ENCODE measurements at regions not wholly inside any gene's neighbourhood (a gene's known extent, or its start where the extent isn't known, plus 50 kb on each side); places are given as distances from the start of the nearest gene placed in this dataset.
A peak's percentile ranks its signal among the peaks of the same experiment; 100 is the strongest.

GRCh38 chr12:67427336-67427735 is 158.2 kb downstream of the CAND1 start:
- H3K4me3 ChIP-seq = no peak overlapping the region
- intact Hi-C loops (cut with DNase I) = no loop called here
- H3K27ac ChIP-seq = no peak overlapping the region
- H3K27me3 ChIP-seq = no peaks in the 10 kb centered on the region
- H3K4me1 ChIP-seq = peaks cover 3% of the 10 kb centered on the region
- no peaks in the 10 kb centered on the region for H3K36me3 ChIP-seq
- DNase-seq (no peak), ATAC-seq (no peak)
- H3K9me3 ChIP-seq = no peaks in the 10 kb centered on the region
- TF ChIP-seq CTCF (IDR thresholded peaks at IDR 0.05) = no peak

- no peak overlapping the region for H3K27ac ChIP-seq
- no peaks in the 10 kb centered on the region for H3K27me3 ChIP-seq
- peaks cover 4% of the 10 kb centered on the region for H3K4me1 ChIP-seq
- no peak for TF ChIP-seq CTCF (IDR thresholded peaks at IDR 0.05)
- no peak overlapping the region for H3K4me3 ChIP-seq
- H3K36me3 ChIP-seq = no peaks in the 10 kb centered on the region
- no peaks in the 10 kb centered on the region for H3K9me3 ChIP-seq
- intact Hi-C loops (cut with DNase I) = no loop called here
- DNase-seq (no peak), ATAC-seq (no peak)
Measured at GRCh38 chr12:67428431-67428830, 159.3 kb downstream of the CAND1 start.

GRCh38 chr12:67430708-67431335 is 161.7 kb downstream of the CAND1 start:
- peak; percentile 50 for ATAC-seq
- Histone ChIP-seq H3K36me3 (no peaks in the 10 kb centered on the region), H3K27me3 (no peaks in the 10 kb centered on the region), H3K9me3 (no peaks in the 10 kb centered on the region), H3K4me3 (no peak overlapping the region), H3K4me1 (peaks cover 15% of the 10 kb centered on the region), H3K27ac (no peak overlapping the region)
- intact Hi-C loops (cut with DNase I) = no loop called here
- DNase-seq = no peak
- TF ChIP-seq CTCF (IDR thresholded peaks at IDR 0.05) = peak; percentile 43

GRCh38 chr12:67431411-67432020 is 162.4 kb downstream of the CAND1 start:
- H3K27ac ChIP-seq = no peak overlapping the region
- no peaks in the 10 kb centered on the region for H3K36me3 ChIP-seq
- H3K4me3 ChIP-seq = no peak overlapping the region
- intact Hi-C loops (cut with DNase I) = no loop called here
- H3K27me3 ChIP-seq = no peaks in the 10 kb centered on the region
- H3K4me1 ChIP-seq = peaks cover 15% of the 10 kb centered on the region
- no peaks in the 10 kb centered on the region for H3K9me3 ChIP-seq
- ATAC-seq = no peak
- TF ChIP-seq CTCF (IDR thresholded peaks at IDR 0.05) = no peak
- no peak for DNase-seq

GRCh38 chr12:67433385-67434175 is 164.4 kb downstream of the CAND1 start:
- H3K9me3 ChIP-seq = no peaks in the 10 kb centered on the region
- intact Hi-C loops (cut with DNase I) = no loop called here
- no peaks in the 10 kb centered on the region for H3K36me3 ChIP-seq
- DNase-seq (no peak), ATAC-seq (no peak)
- H3K4me1 ChIP-seq = peaks cover 15% of the 10 kb centered on the region
- no peaks in the 10 kb centered on the region for H3K27me3 ChIP-seq
- TF ChIP-seq CTCF (IDR thresholded peaks at IDR 0.05) = no peak
- H3K4me3 ChIP-seq = no peak overlapping the region
- H3K27ac ChIP-seq = no peak overlapping the region

Data from upper lobe of right lung (tissue), 1 donor.